ENCODE measurements at regions not wholly inside any gene's neighbourhood (a gene's known extent, or its start where the extent isn't known, plus 50 kb on each side); places are given as distances from the start of the nearest gene placed in this dataset.

DNA sequence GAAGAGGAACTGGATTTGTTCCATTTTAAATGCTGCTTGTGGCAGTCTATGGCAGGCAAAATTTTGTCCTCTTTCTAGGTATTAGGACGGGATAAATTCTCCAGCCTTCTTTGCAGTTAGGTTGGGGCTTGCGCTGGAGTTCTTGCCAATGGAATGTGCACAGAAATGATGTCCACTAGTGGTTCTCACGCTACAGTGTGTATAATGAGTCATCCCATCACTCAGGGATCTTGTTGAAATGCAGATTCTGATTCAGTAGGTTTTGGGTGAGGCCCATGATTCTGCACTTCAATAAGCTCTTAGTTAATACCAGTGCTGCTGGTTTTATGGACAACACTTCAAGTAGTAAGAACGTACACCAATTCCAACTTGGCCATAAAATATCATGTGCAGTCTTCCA, 317.6 kb upstream of the KLF4 start:
- Histone ChIP-seq H3K27me3 (no peaks in the 10 kb centered on the region), H3K4me3 (no peak overlapping the region), H3K36me3 (no peaks in the 10 kb centered on the region), H3K4me1 (no peaks in the 10 kb centered on the region), H3K27ac (no peak overlapping the region), H3K9me3 (no peaks in the 10 kb centered on the region)
- intact Hi-C loops (cut with DNase I) = no loop called here
- TF ChIP-seq POLR2A (IDR thresholded peaks at IDR 0.05) = no peak
- peak in 1 of 2 donors; percentile 21 for TF ChIP-seq POLR2AphosphoS5 (IDR thresholded peaks at IDR 0.05; ENCODE audit: insufficient read depth in 1 of 2, low read depth in 1 of 2)
- TF ChIP-seq, protein P1, sequence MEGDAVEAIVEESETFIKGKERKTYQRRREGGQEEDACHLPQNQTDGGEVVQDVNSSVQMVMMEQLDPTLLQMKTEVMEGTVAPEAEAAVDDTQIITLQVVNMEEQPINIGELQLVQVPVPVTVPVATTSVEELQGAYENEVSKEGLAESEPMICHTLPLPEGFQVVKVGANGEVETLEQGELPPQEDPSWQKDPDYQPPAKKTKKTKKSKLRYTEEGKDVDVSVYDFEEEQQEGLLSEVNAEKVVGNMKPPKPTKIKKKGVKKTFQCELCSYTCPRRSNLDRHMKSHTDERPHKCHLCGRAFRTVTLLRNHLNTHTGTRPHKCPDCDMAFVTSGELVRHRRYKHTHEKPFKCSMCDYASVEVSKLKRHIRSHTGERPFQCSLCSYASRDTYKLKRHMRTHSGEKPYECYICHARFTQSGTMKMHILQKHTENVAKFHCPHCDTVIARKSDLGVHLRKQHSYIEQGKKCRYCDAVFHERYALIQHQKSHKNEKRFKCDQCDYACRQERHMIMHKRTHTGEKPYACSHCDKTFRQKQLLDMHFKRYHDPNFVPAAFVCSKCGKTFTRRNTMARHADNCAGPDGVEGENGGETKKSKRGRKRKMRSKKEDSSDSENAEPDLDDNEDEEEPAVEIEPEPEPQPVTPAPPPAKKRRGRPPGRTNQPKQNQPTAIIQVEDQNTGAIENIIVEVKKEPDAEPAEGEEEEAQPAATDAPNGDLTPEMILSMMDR (IDR thresholded peaks at IDR 0.05) = no peak
- DNase-seq (ENCODE audit: extremely low spot score in 2 of 2) = no peak

DNA sequence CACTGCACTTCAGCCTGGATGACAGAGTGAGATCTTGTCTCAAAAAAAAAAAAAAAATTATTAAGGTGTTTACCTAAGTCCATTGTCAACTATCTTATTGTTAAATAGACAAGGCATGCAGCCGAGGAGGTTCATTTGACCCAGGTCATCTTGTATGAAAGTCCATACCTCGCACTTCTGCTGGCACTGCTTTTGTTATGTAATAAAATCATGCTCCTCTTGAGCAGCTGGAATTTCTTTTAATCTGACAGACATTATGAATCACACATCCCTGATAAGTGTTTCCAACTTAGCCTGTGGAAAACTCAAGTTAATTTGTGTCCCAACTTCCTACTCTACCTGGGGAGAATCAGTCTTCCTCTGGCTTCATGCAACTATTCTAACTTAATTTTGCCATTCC, 315.6 kb upstream of the KLF4 start:
- Histone ChIP-seq H3K4me1 (no peaks in the 10 kb centered on the region), H3K27ac (no peak overlapping the region), H3K36me3 (no peaks in the 10 kb centered on the region), H3K27me3 (no peaks in the 10 kb centered on the region), H3K9me3 (no peaks in the 10 kb centered on the region), H3K4me3 (no peak overlapping the region)
- DNase-seq (ENCODE audit: extremely low spot score in 2 of 2) = no peak
- TF ChIP-seq POLR2A (IDR thresholded peaks at IDR 0.05) = no peak
- intact Hi-C loops (cut with DNase I) = no loop called here

DNA sequence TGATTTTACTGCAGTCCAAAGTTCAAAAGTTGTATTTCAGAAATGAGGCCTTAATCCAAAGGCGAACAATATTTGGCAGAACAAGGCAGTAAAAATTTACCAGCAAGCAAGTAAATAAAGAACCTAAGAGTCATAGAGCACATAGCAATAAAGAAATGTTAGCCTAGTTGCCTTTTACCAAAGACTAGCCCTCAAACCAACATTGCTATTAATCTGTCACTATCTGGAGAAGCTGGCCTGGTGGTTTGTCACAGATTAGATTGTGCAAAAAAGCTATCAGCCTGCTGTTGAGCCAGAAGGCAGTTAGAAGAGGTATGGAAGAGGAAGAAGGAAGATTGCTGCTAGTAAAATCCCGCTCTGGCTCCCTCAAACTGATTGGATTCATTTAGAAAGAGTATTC, 304.7 kb upstream of the KLF4 start:
- H3K9me3 ChIP-seq = no peaks in the 10 kb centered on the region
- no peak overlapping the region for H3K4me3 ChIP-seq
- DNase-seq (ENCODE audit: extremely low spot score in 2 of 2) = no peak
- H3K36me3 ChIP-seq = no peaks in the 10 kb centered on the region
- H3K27me3 ChIP-seq = no peaks in the 10 kb centered on the region
- H3K27ac ChIP-seq = no peak overlapping the region
- H3K4me1 ChIP-seq = peaks cover 5% of the 10 kb centered on the region
- TF ChIP-seq POLR2A (IDR thresholded peaks at IDR 0.05) (no peak), POLR2AphosphoS5 (IDR thresholded peaks at IDR 0.05; ENCODE audit: insufficient read depth in 1 of 2, low read depth in 1 of 2) (no peak)
- TF ChIP-seq, protein P1 (IDR thresholded peaks at IDR 0.05) = no peak
- intact Hi-C loops (cut with DNase I) = no loop called here

DNA sequence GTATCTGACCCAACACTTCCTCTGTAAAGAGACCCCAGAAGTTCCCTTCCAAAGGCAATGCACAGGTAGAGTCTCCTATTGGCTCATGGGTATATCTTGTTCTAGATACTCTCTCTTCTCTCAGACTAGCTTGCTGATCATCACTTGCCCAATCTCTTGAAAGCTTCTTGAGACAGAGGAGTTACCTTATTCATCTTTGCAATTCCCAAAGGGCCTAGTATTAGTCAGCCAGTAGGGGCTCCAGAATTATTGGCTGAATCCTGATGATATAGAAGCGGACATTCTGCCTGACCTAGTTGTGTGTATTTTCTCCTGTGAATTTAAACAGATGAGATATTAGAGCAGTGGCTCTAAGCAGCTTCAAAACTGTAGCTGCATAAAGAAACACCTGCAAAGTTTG, 304.0 kb upstream of the KLF4 start:
- no peaks in the 10 kb centered on the region for H3K36me3 ChIP-seq

DNA sequence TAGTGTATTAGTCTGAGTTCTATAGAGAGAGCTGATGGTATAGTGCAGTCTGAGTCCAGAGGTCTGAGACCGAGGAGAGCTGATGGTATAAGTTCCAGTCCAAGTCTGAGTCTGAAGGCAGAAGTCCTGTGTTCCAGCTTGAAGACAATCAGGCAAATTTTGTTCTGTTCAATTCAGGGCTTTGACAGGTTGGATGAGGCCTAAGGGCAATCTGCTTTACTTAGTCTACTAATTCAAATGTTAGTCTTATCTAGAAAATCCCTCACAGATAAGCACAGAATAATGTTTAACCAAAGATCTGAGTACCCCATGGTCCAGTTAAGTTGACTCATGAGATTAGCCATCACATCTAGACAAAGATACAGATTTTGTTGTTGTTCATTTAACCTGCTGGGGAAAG, 303.0 kb upstream of the KLF4 start:
- TF ChIP-seq POLR2AphosphoS5 (IDR thresholded peaks at IDR 0.05; ENCODE audit: insufficient read depth in 1 of 2, low read depth in 1 of 2) (no peak), POLR2A (IDR thresholded peaks at IDR 0.05) (no peak)
- TF ChIP-seq, protein P1 (IDR thresholded peaks at IDR 0.05) = no peak
- H3K27ac ChIP-seq = no peak overlapping the region
- peaks cover 5% of the 10 kb centered on the region for H3K4me1 ChIP-seq
- no peak for DNase-seq (ENCODE audit: extremely low spot score in 2 of 2)
- no peak overlapping the region for H3K4me3 ChIP-seq
- intact Hi-C loops (cut with DNase I) = no loop called here
- H3K9me3 ChIP-seq = no peaks in the 10 kb centered on the region
- no peaks in the 10 kb centered on the region for H3K27me3 ChIP-seq
- no peaks in the 10 kb centered on the region for H3K36me3 ChIP-seq

More for the DNA sequence above, 304.0 kb upstream of the KLF4 start:
- Histone ChIP-seq H3K27ac (no peak overlapping the region), H3K4me1 (peaks cover 5% of the 10 kb centered on the region), H3K9me3 (no peaks in the 10 kb centered on the region), H3K4me3 (no peak overlapping the region), H3K27me3 (no peaks in the 10 kb centered on the region)
- intact Hi-C loops (cut with DNase I) = no loop called here
- DNase-seq (ENCODE audit: extremely low spot score in 2 of 2) = no peak
- no peak for TF ChIP-seq POLR2AphosphoS5 (IDR thresholded peaks at IDR 0.05; ENCODE audit: insufficient read depth in 1 of 2, low read depth in 1 of 2)
- TF ChIP-seq, protein P1 (IDR thresholded peaks at IDR 0.05) = no peak
- TF ChIP-seq POLR2A (IDR thresholded peaks at IDR 0.05) = no peak

DNA sequence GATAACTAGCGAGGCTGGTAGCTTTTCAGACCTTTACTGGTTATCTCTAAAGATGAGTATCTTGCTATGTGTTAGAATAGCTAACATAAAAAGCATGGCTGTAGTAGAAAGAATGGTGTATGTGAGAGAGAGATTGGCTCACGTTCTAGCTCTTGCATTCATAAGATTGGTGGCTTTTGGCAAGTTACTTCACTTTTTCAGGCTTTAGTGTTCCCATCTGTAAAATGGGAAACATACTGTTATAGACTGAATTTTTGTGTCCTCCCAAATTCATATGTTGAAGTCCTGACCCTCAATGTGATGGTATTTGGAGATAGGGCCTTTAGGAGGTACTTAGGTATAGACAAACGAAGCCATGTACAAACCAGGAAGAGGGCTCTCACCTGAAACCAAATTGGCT, 302.4 kb upstream of the KLF4 start:
- intact Hi-C loops (cut with DNase I) = no loop called here
- no peaks in the 10 kb centered on the region for H3K27me3 ChIP-seq
- peaks cover 5% of the 10 kb centered on the region for H3K4me1 ChIP-seq
- no peaks in the 10 kb centered on the region for H3K36me3 ChIP-seq
- no peak overlapping the region for H3K27ac ChIP-seq
- TF ChIP-seq, protein P1 (IDR thresholded peaks at IDR 0.05) = no peak
- TF ChIP-seq POLR2AphosphoS5 (IDR thresholded peaks at IDR 0.05; ENCODE audit: insufficient read depth in 1 of 2, low read depth in 1 of 2) (no peak), POLR2A (IDR thresholded peaks at IDR 0.05) (no peak)
- no peak for DNase-seq (ENCODE audit: extremely low spot score in 2 of 2)
- H3K4me3 ChIP-seq = no peak overlapping the region
- H3K9me3 ChIP-seq = no peaks in the 10 kb centered on the region

Measured in vagina (tissue), 2 donors.